HAP-1 (cell line): ENCODE measurements at regions not wholly inside any gene's neighbourhood (a gene's known extent, or its start where the extent isn't known, plus 50 kb on each side); places are given as distances from the start of the nearest gene placed in this dataset.
"Not testable (repeated sequence)": the region's sequence is repeated elsewhere in the genome, so short reads cannot be mapped to it uniquely, and the experiment has no call there.

ENCODE experiments used
- DNase-seq, 2 experiments: peaks; one replicate each; pipeline ENCODE4 v3.0.0-alpha.2; 2016 to 2020; ENCODE audit warnings: low spot score in 2 of 2
- H3K27me3 ChIP-seq: fragments of 250-450 bp; sonication (Bioruptor Pico); 2 replicates; pipeline ENCODE4 v1.5.1; 2020; ENCODE audit warnings: low read depth, mild to moderate bottlenecking, moderate library complexity
- H3K36me3 ChIP-seq: fragments of 250-450 bp; sonication (Bioruptor Pico); replicated peaks from 2 replicates; pipeline ENCODE4 v1.5.1; 2020; ENCODE audit warnings: mild to moderate bottlenecking
- H3K4me1 ChIP-seq: fragments of 250-450 bp; sonication (Bioruptor Pico); 2 replicates; pipeline ENCODE4 v1.5.1; 2020; ENCODE audit warnings: mild to moderate bottlenecking
- H3K4me3 ChIP-seq: fragments of 250-450 bp; sonication (Bioruptor Pico); 2 replicates; pipeline ENCODE4 v1.5.1; 2020; ENCODE audit warnings: mild to moderate bottlenecking, moderate library complexity
- H3K9me3 ChIP-seq: fragments of 250-450 bp; sonication (Bioruptor Pico); 2 replicates; pipeline ENCODE4 v1.5.1; 2020; ENCODE audit warnings: mild to moderate bottlenecking, moderate library complexity
- in situ Hi-C: fragments of 300-500 bp; cut with MboI; formaldehyde crosslinking; loops from 3 replicates; pipeline ENCODE4 v1.14.3; 2020; ENCODE audit warnings: low sequenced_read_pairs, inconsistent platforms, mixed read lengths

- DNase-seq = no peak
- no peaks in the 10 kb centered on the region for H3K36me3 ChIP-seq
- H3K4me1 ChIP-seq = no peaks in the 10 kb centered on the region
- H3K9me3 ChIP-seq = no peaks in the 10 kb centered on the region
- H3K4me3 ChIP-seq = no peak overlapping the region
- no peaks in the 10 kb centered on the region for H3K27me3 ChIP-seq
- in situ Hi-C loops = no loop called here
Observed at GRCh38 chr3:88712552-88712951, 394.9 kb upstream of the EPHA3 start.

- Histone ChIP-seq H3K9me3 (no peaks in the 10 kb centered on the region), H3K27me3 (no peaks in the 10 kb centered on the region), H3K4me1 (no peaks in the 10 kb centered on the region), H3K36me3 (no peaks in the 10 kb centered on the region), H3K4me3 (no peak overlapping the region)
- in situ Hi-C loops = no loop called here
- DNase-seq = no peak
Observed at GRCh38 chr3:88713233-88713691, 394.2 kb upstream of the EPHA3 start.

- Histone ChIP-seq H3K4me1 (no peaks in the 10 kb centered on the region), H3K9me3 (0 out of 2 replicates have a peak, but pooled peaks cover 2% of the 10 kb centered on the region), H3K27me3 (no peaks in the 10 kb centered on the region), H3K36me3 (no peaks in the 10 kb centered on the region), H3K4me3 (no peak overlapping the region)
- DNase-seq = no peak
- in situ Hi-C loops = no loop called here
Observed at GRCh38 chr3:88725440-88726165, 381.8 kb upstream of the EPHA3 start.

GRCh38 chr3:88732186-88732585 lies 375.2 kb upstream of the EPHA3 start:
- H3K4me1 ChIP-seq = no peaks in the 10 kb centered on the region
- H3K36me3 ChIP-seq = no peaks in the 10 kb centered on the region
- no peak overlapping the region for H3K4me3 ChIP-seq
- H3K9me3 ChIP-seq = no peaks in the 10 kb centered on the region
- in situ Hi-C loops = no loop called here
- no peaks in the 10 kb centered on the region for H3K27me3 ChIP-seq
- no peak for DNase-seq

GRCh38 chr3:88742106-88742505 lies 365.3 kb upstream of the EPHA3 start:
- no peaks in the 10 kb centered on the region for H3K9me3 ChIP-seq
- in situ Hi-C loops = no loop called here
- H3K4me3 ChIP-seq = no peak overlapping the region
- H3K4me1 ChIP-seq = no peaks in the 10 kb centered on the region
- H3K36me3 ChIP-seq = no peaks in the 10 kb centered on the region
- no peak for DNase-seq
- no peaks in the 10 kb centered on the region for H3K27me3 ChIP-seq

- Histone ChIP-seq H3K4me3 (no peak overlapping the region), H3K9me3 (no peaks in the 10 kb centered on the region), H3K36me3 (no peaks in the 10 kb centered on the region), H3K27me3 (no peaks in the 10 kb centered on the region), H3K4me1 (no peaks in the 10 kb centered on the region)
- in situ Hi-C loops = no loop called here
- DNase-seq = no peak
Observed at GRCh38 chr3:88742674-88743507, 364.5 kb upstream of the EPHA3 start.

GRCh38 chr3:88744896-88745295 lies 362.5 kb upstream of the EPHA3 start:
- H3K4me3 ChIP-seq = no peak overlapping the region
- H3K27me3 ChIP-seq = no peaks in the 10 kb centered on the region
- H3K4me1 ChIP-seq = no peaks in the 10 kb centered on the region
- no peaks in the 10 kb centered on the region for H3K9me3 ChIP-seq
- no peak for DNase-seq
- no peaks in the 10 kb centered on the region for H3K36me3 ChIP-seq
- in situ Hi-C loops = no loop called here

- in situ Hi-C loops, H3K36me3 ChIP-seq, H3K27me3 ChIP-seq, H3K4me1 ChIP-seq, H3K9me3 ChIP-seq, DNase-seq, H3K4me3 ChIP-seq: not testable (repeated sequence)
Observed at GRCh38 chr3:88747145-88747544, 360.3 kb upstream of the EPHA3 start.

GRCh38 chr3:88758676-88759075 lies 348.7 kb upstream of the EPHA3 start:
- H3K9me3 ChIP-seq = no peaks in the 10 kb centered on the region
- no peaks in the 10 kb centered on the region for H3K36me3 ChIP-seq
- no peak for DNase-seq
- H3K27me3 ChIP-seq = no peaks in the 10 kb centered on the region
- H3K4me1 ChIP-seq = no peaks in the 10 kb centered on the region
- in situ Hi-C loops = no loop called here
- H3K4me3 ChIP-seq = no peak overlapping the region

- Histone ChIP-seq H3K4me3 (no peak overlapping the region), H3K4me1 (no peaks in the 10 kb centered on the region), H3K36me3 (no peaks in the 10 kb centered on the region), H3K27me3 (no peaks in the 10 kb centered on the region), H3K9me3 (no peaks in the 10 kb centered on the region)
- in situ Hi-C loops = no loop called here
- no peak for DNase-seq
Observed at GRCh38 chr3:88767746-88768145, 339.7 kb upstream of the EPHA3 start.

- DNase-seq = no peak
- in situ Hi-C loops = no loop called here
- H3K27me3 ChIP-seq = no peaks in the 10 kb centered on the region
- H3K4me1 ChIP-seq = no peaks in the 10 kb centered on the region
- H3K9me3 ChIP-seq = no peaks in the 10 kb centered on the region
- H3K4me3 ChIP-seq = no peak overlapping the region
- H3K36me3 ChIP-seq = no peaks in the 10 kb centered on the region
Observed at GRCh38 chr3:88773766-88774165, 333.7 kb upstream of the EPHA3 start.

GRCh38 chr3:88775026-88775690 lies 332.3 kb upstream of the EPHA3 start:
- DNase-seq = no peak
- H3K27me3 ChIP-seq = no peaks in the 10 kb centered on the region
- H3K4me3 ChIP-seq = no peak overlapping the region
- no peaks in the 10 kb centered on the region for H3K36me3 ChIP-seq
- no peaks in the 10 kb centered on the region for H3K4me1 ChIP-seq
- H3K9me3 ChIP-seq = no peaks in the 10 kb centered on the region
- in situ Hi-C loops = no loop called here

GRCh38 chr3:88779482-88779881 lies 327.9 kb upstream of the EPHA3 start:
- DNase-seq = no peak
- Histone ChIP-seq H3K27me3 (no peaks in the 10 kb centered on the region), H3K4me3 (no peak overlapping the region), H3K36me3 (no peaks in the 10 kb centered on the region), H3K4me1 (no peaks in the 10 kb centered on the region), H3K9me3 (no peaks in the 10 kb centered on the region)
- in situ Hi-C loops = no loop called here

- H3K4me1 ChIP-seq = no peaks in the 10 kb centered on the region
- no peaks in the 10 kb centered on the region for H3K36me3 ChIP-seq
- no peak overlapping the region for H3K4me3 ChIP-seq
- no peaks in the 10 kb centered on the region for H3K9me3 ChIP-seq
- in situ Hi-C loops = no loop called here
- no peaks in the 10 kb centered on the region for H3K27me3 ChIP-seq
- no peak for DNase-seq
Observed at GRCh38 chr3:88784925-88785324, 322.5 kb upstream of the EPHA3 start.
